Natural killer cell treated with Interleukin-12 subunit alpha and Interleukin-12 subunit beta and Interleukin-15 and Interleukin-18, amount 100 ng/mL, for 72 hours (primary cell): ENCODE measurements at regions not wholly inside any gene's neighbourhood (a gene's known extent, or its start where the extent isn't known, plus 50 kb on each side); places are given as distances from the start of the nearest gene placed in this dataset.

Experiments used
- ATAC-seq, 2 donors: fragments of 150-1000 bp; cut with Tn5 transposase in 1 of 2; sonication (Bioruptor Pico), chemical (Tn5 transposase) in 1 of 2; 2 replicates each; pipeline ENCODE4 v1.10.0; 2021
- DNase-seq: peaks from one replicate; pipeline ENCODE4 v3.0.0; 2022; ENCODE audit warnings: low spot score
- H3K27ac Mint-ChIP-seq, 2 donors: 1 replicate in 1 of 2; 2 replicates in 1 of 2; pipeline ENCODE4 v1.8.0; 2022; ENCODE audit warnings: mixed read lengths in 2 of 2, mild to moderate bottlenecking in 1 of 2, moderate library complexity in 1 of 2
- H3K27me3 Mint-ChIP-seq, 2 donors: 1 replicate in 1 of 2; 2 replicates in 1 of 2; pipeline ENCODE4 v1.8.0; 2022; ENCODE audit warnings: mixed read lengths in 2 of 2
- H3K36me3 Mint-ChIP-seq: one replicate; pipeline ENCODE4 v1.8.0; 2022; ENCODE audit warnings: mixed read lengths
- H3K4me1 Mint-ChIP-seq, 2 donors: 1 replicate in 1 of 2; 2 replicates in 1 of 2; pipeline ENCODE4 v1.8.0; 2022; ENCODE audit warnings: low read depth in 2 of 2, mixed read lengths in 2 of 2, mild to moderate bottlenecking in 1 of 2
- H3K4me3 Mint-ChIP-seq: one replicate; pipeline ENCODE4 v1.8.0; 2022; ENCODE audit warnings: mixed read lengths
- H3K9me3 Mint-ChIP-seq: 2 replicates; pipeline ENCODE4 v1.8.0; 2022; ENCODE audit warnings: mixed read lengths

- ATAC-seq (no peak), DNase-seq (no peak)
- Mint-ChIP-seq H3K9me3 (peaks cover 5% of the 10 kb centered on the region), H3K4me1 (no peaks in the 10 kb centered on the region), H3K27ac (no peak overlapping the region), H3K4me3 (no peak overlapping the region), H3K36me3 (no peaks in the 10 kb centered on the region), H3K27me3 (peaks cover 0 to 12% of the 10 kb centered on the region in 2 donors)
Measured at GRCh38 chr9:117987945-117988344, 283.7 kb downstream of the TLR4 start.

GRCh38 chr9:117992006-117992405, 287.8 kb downstream of the TLR4 start:
- H3K4me3 Mint-ChIP-seq, result no peak overlapping the region
- no peaks in the 10 kb centered on the region for H3K4me1 Mint-ChIP-seq
- no peaks in the 10 kb centered on the region for H3K36me3 Mint-ChIP-seq
- peaks cover 0 to 12% of the 10 kb centered on the region in 2 donors for H3K27me3 Mint-ChIP-seq
- no peaks in the 10 kb centered on the region for H3K9me3 Mint-ChIP-seq
- no peak overlapping the region for H3K27ac Mint-ChIP-seq
- DNase-seq, result no peak
- no peak for ATAC-seq

- no peak for ATAC-seq
- H3K36me3 Mint-ChIP-seq, result no peaks in the 10 kb centered on the region
- H3K27me3 Mint-ChIP-seq, result peaks cover 0 to 6% of the 10 kb centered on the region in 2 donors
- H3K27ac Mint-ChIP-seq, result no peak overlapping the region
- DNase-seq, result no peak
- no peaks in the 10 kb centered on the region for H3K4me1 Mint-ChIP-seq
- H3K9me3 Mint-ChIP-seq, result peaks cover 6% of the 10 kb centered on the region
- no peak overlapping the region for H3K4me3 Mint-ChIP-seq
Measured at GRCh38 chr9:118000581-118000980, 296.4 kb downstream of the TLR4 start.

DNA sequence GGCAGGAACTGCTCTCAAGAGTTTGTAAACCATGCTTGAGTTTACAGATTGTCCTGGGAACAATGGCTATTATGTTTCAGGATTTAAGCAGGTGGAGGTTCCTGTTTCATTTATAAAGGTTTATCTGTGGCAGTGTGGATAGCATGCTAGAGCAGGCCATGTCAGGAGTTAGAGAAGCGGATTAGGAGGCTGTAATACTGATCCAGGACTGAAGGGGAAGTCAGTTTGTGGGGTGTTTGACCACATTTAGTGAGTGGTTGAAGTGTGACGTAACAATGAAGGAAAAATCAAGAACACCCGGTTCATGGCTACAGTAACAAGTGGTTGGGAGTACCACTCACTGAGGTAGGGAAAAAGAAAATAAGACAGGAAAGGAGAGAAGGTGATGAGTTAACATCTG, 299.0 kb downstream of the TLR4 start:
- ATAC-seq, result no peak
- Mint-ChIP-seq H3K36me3 (no peaks in the 10 kb centered on the region), H3K9me3 (peaks cover 7% of the 10 kb centered on the region)

GRCh38 chr9:118008246-118008645, 304.0 kb downstream of the TLR4 start:
- Mint-ChIP-seq H3K27me3 (peaks cover 0 to 13% of the 10 kb centered on the region in 2 donors), H3K4me3 (no peak overlapping the region), H3K36me3 (no peaks in the 10 kb centered on the region), H3K9me3 (peaks cover 3% of the 10 kb centered on the region), H3K4me1 (no peaks in the 10 kb centered on the region), H3K27ac (no peak overlapping the region)
- ATAC-seq, result no peak
- no peak for DNase-seq

More for the DNA sequence above, 299.0 kb downstream of the TLR4 start:
- no peak for DNase-seq
- Mint-ChIP-seq H3K27me3 (peaks cover 0 to 19% of the 10 kb centered on the region in 2 donors), H3K4me1 (no peaks in the 10 kb centered on the region), H3K27ac (no peak overlapping the region), H3K4me3 (no peak overlapping the region)

DNA sequence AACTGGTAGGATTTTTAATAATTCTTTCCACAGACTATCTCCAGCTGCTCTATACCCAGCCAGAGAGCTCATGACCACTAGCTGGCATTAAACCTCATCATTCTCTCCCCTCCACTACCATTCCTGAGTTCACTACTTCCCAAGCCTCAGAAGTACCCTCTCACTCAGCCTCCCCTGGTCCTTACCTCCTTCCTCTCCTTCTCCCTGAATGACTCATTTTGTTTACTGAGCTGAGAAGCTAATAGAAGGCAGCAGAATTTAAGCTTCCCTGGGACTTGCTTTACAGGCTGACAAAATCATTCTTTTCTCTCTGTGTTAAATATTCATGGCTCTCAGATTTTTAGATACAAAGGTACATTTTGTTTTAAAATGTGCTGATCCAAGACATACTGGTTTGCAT, 305.4 kb downstream of the TLR4 start:
- DNase-seq, result no peak
- Mint-ChIP-seq H3K27me3 (peaks cover 0 to 18% of the 10 kb centered on the region in 2 donors), H3K4me3 (no peak overlapping the region), H3K36me3 (no peaks in the 10 kb centered on the region), H3K4me1 (no peaks in the 10 kb centered on the region), H3K9me3 (peaks cover 6% of the 10 kb centered on the region), H3K27ac (no peak overlapping the region)
- no peak for ATAC-seq

GRCh38 chr9:118017607-118018122, 313.5 kb downstream of the TLR4 start:
- H3K9me3 Mint-ChIP-seq, result peaks cover 7% of the 10 kb centered on the region
- no peak overlapping the region for H3K27ac Mint-ChIP-seq
- H3K36me3 Mint-ChIP-seq, result no peaks in the 10 kb centered on the region
- peaks cover 0 to 6% of the 10 kb centered on the region in 2 donors for H3K27me3 Mint-ChIP-seq
- ATAC-seq, result peak in 1 of 2 donors; percentile 17
- H3K4me3 Mint-ChIP-seq, result no peak overlapping the region
- no peaks in the 10 kb centered on the region for H3K4me1 Mint-ChIP-seq
- DNase-seq, result no peak

GRCh38 chr9:118023644-118024043, 319.4 kb downstream of the TLR4 start:
- H3K4me1 Mint-ChIP-seq, result no peaks in the 10 kb centered on the region
- H3K9me3 Mint-ChIP-seq, result no peaks in the 10 kb centered on the region

DNA sequence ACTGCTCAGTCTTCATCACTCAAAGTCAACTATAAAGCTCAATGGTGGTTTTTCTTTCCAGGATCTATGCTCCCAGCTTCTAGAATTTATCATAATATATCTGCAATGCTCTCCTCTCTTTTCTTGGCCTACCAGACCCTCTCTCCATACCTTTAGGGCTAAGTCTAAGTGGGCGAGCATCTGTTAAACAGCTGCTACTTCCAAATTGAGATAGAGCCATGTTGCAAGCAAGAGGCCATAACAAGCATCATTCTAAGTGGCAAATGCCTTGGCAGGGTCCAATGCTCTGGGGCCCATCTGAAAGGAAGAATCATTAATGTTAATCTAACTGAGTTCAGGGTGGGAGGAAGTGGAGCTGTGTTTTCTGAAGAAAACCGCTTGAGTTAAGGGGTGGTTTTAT, 324.0 kb downstream of the TLR4 start:
- Mint-ChIP-seq H3K27me3 (peaks cover 0 to 4% of the 10 kb centered on the region in 2 donors), H3K9me3 (no peaks in the 10 kb centered on the region), H3K27ac (no peak overlapping the region), H3K4me3 (no peak overlapping the region), H3K4me1 (no peaks in the 10 kb centered on the region), H3K36me3 (no peaks in the 10 kb centered on the region)
- ATAC-seq (no peak), DNase-seq (no peak)

More at GRCh38 chr9:118023644-118024043, 319.4 kb downstream of the TLR4 start:
- H3K36me3 Mint-ChIP-seq, result no peaks in the 10 kb centered on the region
- DNase-seq (no peak), ATAC-seq (no peak)
- no peak overlapping the region for H3K27ac Mint-ChIP-seq
- H3K4me3 Mint-ChIP-seq, result no peak overlapping the region
- H3K27me3 Mint-ChIP-seq, result no peaks in the 10 kb centered on the region

DNA sequence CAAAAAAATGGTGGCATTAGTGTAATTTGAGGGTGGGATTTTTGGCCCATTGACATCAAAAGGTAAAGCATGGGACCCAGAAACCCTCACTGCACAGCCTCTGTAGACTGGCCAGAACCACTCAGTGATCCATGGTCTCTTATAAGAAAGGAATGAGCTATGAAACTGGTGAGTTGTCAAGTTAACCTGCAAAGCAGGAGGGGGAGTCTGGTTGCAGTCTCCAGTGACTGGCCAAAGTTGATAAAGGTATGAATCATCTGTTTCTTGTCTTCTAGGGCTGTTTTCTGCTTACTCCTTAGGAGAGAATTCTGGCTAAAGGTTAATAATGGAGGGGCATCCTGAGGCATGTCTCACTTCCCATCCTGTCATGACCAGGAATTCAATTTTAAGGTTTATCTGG, 325.2 kb downstream of the TLR4 start:
- Mint-ChIP-seq H3K4me1 (no peaks in the 10 kb centered on the region), H3K27ac (no peak overlapping the region), H3K4me3 (no peak overlapping the region), H3K36me3 (no peaks in the 10 kb centered on the region), H3K9me3 (peaks cover 4% of the 10 kb centered on the region), H3K27me3 (peaks cover 0 to 7% of the 10 kb centered on the region in 2 donors)
- DNase-seq (no peak), ATAC-seq (no peak)

DNA sequence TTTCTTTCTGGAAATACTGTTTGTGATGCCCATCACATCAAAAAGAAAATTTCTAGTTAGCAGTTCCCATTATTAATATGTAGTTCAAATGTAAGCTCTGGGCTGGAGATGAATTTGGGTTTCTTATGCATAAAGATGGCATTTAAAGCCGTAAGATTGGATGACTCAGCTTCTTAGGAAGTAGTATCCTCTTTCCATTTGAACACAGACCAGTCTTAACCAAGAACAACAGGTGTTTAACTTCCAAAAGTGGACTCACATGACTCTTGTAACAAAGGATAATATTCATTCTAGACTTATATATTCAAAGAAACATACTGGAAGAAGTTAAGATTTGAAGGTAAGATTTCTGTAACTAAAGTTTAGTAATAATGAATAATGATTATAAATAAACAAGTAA, 330.5 kb downstream of the TLR4 start:
- no peaks in the 10 kb centered on the region for H3K4me1 Mint-ChIP-seq
- H3K36me3 Mint-ChIP-seq, result no peaks in the 10 kb centered on the region
- H3K4me3 Mint-ChIP-seq, result no peak overlapping the region
- peaks cover 2 to 7% of the 10 kb centered on the region in 2 donors for H3K27me3 Mint-ChIP-seq
- H3K27ac Mint-ChIP-seq, result no peak overlapping the region
- ATAC-seq, result no peak
- H3K9me3 Mint-ChIP-seq, result peaks cover 8% of the 10 kb centered on the region
- no peak for DNase-seq

DNA sequence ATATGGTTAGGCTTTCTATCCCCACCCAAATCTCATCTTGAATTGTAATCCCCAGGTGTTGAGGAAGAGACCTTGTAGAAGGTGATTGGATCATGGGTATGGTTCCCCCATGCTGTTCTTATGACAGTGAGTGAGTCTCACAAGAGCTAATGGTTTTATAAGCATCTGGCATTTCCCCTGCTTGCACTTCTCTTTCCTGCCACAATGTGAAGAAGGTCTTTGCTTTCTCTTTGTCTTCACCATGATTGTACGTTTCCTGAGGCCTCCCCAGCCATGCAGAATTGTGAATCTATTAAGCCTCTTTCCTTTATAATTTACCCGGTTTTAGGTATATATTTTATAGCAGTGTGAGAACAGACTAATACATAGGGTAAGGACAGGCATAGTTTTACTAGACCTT, 334.5 kb downstream of the TLR4 start:
- no peak overlapping the region for H3K4me3 Mint-ChIP-seq
- H3K27ac Mint-ChIP-seq, result no peak overlapping the region
- ATAC-seq, result no peak
- no peaks in the 10 kb centered on the region for H3K4me1 Mint-ChIP-seq
- peaks cover 2 to 7% of the 10 kb centered on the region in 2 donors for H3K27me3 Mint-ChIP-seq
- peaks cover 11% of the 10 kb centered on the region for H3K9me3 Mint-ChIP-seq
- no peak for DNase-seq
- no peaks in the 10 kb centered on the region for H3K36me3 Mint-ChIP-seq

GRCh38 chr9:118058227-118058626, 354.0 kb downstream of the TLR4 start:
- Mint-ChIP-seq H3K27ac (no peak overlapping the region), H3K4me3 (no peak overlapping the region), H3K36me3 (no peaks in the 10 kb centered on the region), H3K4me1 (no peaks in the 10 kb centered on the region), H3K27me3 (no peaks in the 10 kb centered on the region), H3K9me3 (peaks cover 14% of the 10 kb centered on the region)
- no peak for ATAC-seq
- DNase-seq, result no peak

DNA sequence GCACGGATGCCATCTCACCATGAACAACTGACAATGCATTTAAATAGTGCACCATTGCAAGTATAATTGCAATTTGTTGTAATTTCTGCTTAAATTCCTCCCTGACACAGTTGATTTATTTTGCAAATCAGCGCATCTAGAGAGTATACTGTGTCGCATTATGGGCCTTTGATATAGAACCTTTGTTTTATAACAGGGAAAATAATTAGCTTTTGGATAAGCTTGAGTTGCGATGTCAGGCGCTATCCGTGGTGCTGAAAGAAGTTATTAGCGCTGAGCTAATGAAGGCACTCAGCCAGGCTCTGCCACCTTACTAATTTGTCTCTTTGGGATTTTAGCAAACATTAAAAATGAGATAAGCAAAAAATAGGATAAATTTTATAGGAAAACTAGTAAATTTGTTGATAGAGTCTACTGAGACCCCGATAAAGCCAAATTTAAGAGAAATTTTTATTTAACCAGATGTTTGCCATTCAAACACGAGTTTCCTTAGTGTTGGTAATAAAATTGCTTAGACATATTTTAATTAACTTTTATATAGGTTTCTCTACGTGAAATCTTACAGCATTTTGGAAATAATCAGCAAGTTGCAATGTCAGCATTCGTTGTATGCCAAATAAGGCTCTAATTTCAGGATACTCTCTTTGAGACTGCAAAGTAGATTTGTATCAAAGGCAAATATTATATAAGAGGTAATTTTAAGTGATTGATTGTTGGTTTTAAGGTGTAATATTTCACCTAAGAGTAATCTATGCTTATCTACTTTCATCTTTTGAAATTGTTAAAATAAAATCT, 355.5 kb downstream of the TLR4 start:
- H3K27me3 Mint-ChIP-seq, result no peaks in the 10 kb centered on the region
- H3K9me3 Mint-ChIP-seq, result peaks cover 13% of the 10 kb centered on the region
- no peak for ATAC-seq
- no peak overlapping the region for H3K4me3 Mint-ChIP-seq
- no peaks in the 10 kb centered on the region for H3K4me1 Mint-ChIP-seq
- no peaks in the 10 kb centered on the region for H3K36me3 Mint-ChIP-seq
- no peak for DNase-seq
- H3K27ac Mint-ChIP-seq, result no peak overlapping the region
